ENCODE measurements at regions not wholly inside any gene's neighbourhood (a gene's known extent, or its start where the extent isn't known, plus 50 kb on each side); places are given as distances from the start of the nearest gene placed in this dataset.

DNA sequence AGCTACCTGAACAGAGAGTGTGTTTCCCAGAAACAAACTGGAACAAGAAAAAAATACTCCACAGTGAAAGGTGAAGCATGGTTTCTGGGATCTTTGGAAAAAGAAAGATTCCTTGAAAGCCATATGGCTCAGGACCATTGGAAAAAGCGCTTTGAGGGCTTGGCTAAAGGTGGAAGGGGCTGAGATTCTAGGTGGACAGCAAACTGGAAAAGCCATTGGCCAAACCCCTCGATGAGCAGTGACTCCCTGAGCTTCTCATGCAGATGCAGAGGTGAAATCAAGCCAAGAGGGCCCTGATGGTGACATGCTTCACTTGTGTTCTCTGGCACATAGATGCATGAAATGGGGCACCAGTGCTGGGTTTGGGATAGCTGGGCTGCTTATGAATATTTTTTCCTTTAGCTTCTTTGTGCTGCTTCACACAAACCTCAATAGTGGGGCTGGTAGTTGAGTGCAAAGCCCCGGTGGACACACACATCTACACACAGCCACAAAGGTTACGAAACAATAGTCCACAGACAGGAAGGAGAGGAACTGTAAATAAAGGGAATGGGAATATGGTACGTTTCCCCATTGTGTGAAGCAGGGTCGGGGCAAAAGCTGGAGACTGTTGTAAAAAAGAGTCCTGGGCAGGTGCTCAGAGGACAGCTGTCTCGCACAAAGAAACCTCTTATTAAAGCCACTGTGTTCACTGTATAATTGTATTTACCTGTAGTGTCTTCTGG is 117.8 kb downstream of the FOXA2 start (continued):
- no peak; the same call in 1 of the 2 replicates for TF ChIP-seq MBD4 (IDR thresholded peaks at IDR 0.05; ENCODE audit: borderline replicate concordance, low read length)
- TF ChIP-seq, protein P1, sequence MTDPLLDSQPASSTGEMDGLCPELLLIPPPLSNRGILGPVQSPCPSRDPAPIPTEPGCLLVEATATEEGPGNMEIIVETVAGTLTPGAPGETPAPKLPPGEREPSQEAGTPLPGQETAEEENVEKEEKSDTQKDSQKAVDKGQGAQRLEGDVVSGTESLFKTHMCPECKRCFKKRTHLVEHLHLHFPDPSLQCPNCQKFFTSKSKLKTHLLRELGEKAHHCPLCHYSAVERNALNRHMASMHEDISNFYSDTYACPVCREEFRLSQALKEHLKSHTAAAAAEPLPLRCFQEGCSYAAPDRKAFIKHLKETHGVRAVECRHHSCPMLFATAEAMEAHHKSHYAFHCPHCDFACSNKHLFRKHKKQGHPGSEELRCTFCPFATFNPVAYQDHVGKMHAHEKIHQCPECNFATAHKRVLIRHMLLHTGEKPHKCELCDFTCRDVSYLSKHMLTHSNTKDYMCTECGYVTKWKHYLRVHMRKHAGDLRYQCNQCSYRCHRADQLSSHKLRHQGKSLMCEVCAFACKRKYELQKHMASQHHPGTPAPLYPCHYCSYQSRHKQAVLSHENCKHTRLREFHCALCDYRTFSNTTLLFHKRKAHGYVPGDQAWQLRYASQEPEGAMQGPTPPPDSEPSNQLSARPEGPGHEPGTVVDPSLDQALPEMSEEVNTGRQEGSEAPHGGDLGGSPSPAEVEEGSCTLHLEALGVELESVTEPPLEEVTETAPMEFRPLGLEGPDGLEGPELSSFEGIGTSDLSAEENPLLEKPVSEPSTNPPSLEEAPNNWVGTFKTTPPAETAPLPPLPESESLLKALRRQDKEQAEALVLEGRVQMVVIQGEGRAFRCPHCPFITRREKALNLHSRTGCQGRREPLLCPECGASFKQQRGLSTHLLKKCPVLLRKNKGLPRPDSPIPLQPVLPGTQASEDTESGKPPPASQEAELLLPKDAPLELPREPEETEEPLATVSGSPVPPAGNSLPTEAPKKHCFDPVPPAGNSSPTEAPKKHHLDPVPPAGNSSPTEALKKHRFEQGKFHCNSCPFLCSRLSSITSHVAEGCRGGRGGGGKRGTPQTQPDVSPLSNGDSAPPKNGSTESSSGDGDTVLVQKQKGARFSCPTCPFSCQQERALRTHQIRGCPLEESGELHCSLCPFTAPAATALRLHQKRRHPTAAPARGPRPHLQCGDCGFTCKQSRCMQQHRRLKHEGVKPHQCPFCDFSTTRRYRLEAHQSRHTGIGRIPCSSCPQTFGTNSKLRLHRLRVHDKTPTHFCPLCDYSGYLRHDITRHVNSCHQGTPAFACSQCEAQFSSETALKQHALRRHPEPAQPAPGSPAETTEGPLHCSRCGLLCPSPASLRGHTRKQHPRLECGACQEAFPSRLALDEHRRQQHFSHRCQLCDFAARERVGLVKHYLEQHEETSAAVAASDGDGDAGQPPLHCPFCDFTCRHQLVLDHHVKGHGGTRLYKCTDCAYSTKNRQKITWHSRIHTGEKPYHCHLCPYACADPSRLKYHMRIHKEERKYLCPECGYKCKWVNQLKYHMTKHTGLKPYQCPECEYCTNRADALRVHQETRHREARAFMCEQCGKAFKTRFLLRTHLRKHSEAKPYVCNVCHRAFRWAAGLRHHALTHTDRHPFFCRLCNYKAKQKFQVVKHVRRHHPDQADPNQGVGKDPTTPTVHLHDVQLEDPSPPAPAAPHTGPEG (CRISPR knock-in tag; IDR thresholded peaks at IDR 0.05) = no peak
- no peak for TF ChIP-seq ZNF24 (IDR thresholded peaks at IDR 0.05)
- 0 out of 2 replicates have a peak, but pooled peaks have one; percentile 57 for TF ChIP-seq ZNF737 (CRISPR knock-in tag; IDR thresholded peaks at IDR 0.05; ENCODE audit: borderline replicate concordance)
- no peak for TF ChIP-seq ZKSCAN1 (IDR thresholded peaks at IDR 0.05; ENCODE audit: low read length)
- peak; percentile 54 for TF ChIP-seq ZNF883 (CRISPR knock-in tag; IDR thresholded peaks at IDR 0.05; ENCODE audit: not compliant biosample characterization)
- TF ChIP-seq E2F1 (CRISPR knock-in tag; IDR thresholded peaks at IDR 0.05) = no peak
- TF ChIP-seq SRF (IDR thresholded peaks at IDR 0.05; ENCODE audit: low read depth, low read length) = no peak
- TF ChIP-seq TGIF2 (CRISPR knock-in tag; IDR thresholded peaks at IDR 0.05) = peak; percentile 55; the same call in 1 of the 2 replicates
- no peak for TF ChIP-seq ZEB1 (IDR thresholded peaks at IDR 0.05; ENCODE audit: insufficient replicate concordance, low read depth)
- no peak for TF ChIP-seq KDM6A (CRISPR knock-in tag; IDR thresholded peaks at IDR 0.05; ENCODE audit: low read depth)
- TF ChIP-seq HINFP (CRISPR knock-in tag; IDR thresholded peaks at IDR 0.05; ENCODE audit: low read depth) = no peak
- TF ChIP-seq ELF3 (CRISPR knock-in tag; IDR thresholded peaks at IDR 0.05) = peak; percentile 43; the same call in 1 of the 2 replicates
- no peak for TF ChIP-seq ZNF253 (CRISPR knock-in tag; IDR thresholded peaks at IDR 0.05; ENCODE audit: borderline replicate concordance)
- 0 out of 2 replicates have a peak, but pooled peaks have one; percentile 55 for TF ChIP-seq ZNF543 (CRISPR knock-in tag; IDR thresholded peaks at IDR 0.05)
- TF ChIP-seq, protein P2, sequence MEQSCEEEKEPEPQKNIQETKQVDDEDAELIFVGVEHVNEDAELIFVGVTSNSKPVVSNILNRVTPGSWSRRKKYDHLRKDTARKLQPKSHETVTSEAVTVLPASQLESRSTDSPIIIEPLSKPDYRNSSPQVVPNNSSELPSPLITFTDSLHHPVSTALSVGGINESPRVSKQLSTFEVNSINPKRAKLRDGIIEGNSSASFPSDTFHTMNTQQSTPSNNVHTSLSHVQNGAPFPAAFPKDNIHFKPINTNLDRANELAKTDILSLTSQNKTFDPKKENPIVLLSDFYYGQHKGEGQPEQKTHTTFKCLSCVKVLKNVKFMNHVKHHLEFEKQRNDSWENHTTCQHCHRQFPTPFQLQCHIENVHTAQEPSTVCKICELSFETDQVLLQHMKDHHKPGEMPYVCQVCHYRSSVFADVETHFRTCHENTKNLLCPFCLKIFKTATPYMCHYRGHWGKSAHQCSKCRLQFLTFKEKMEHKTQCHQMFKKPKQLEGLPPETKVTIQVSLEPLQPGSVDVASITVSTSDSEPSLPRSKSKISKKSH (CRISPR knock-in tag; IDR thresholded peaks at IDR 0.05; ENCODE audit: borderline replicate concordance) = no peak
- no peak for TF ChIP-seq PRMT3 (CRISPR knock-in tag; IDR thresholded peaks at IDR 0.05; ENCODE audit: borderline replicate concordance, low read depth)

Measured in HepG2 (cell line).